Nephron (organoid): ENCODE measurements at regions not wholly inside any gene's neighbourhood (a gene's known extent, or its start where the extent isn't known, plus 50 kb on each side); places are given as distances from the start of the nearest gene placed in this dataset.

Experiments used
- H3K27ac Mint-ChIP-seq, 3 experiments: 2 replicates each; pipeline ENCODE4 v1.8.0; 2020; ENCODE audit warnings: mixed read lengths in 3 of 3, mild to moderate bottlenecking in 2 of 3, moderate library complexity in 1 of 3
- H3K27me3 Mint-ChIP-seq: 2 replicates; pipeline ENCODE4 v1.8.0; 2021; ENCODE audit warnings: low read depth, mild to moderate bottlenecking, moderate library complexity, mixed read lengths
- H3K36me3 Mint-ChIP-seq: 2 replicates; pipeline ENCODE4 v1.8.0; 2020; ENCODE audit warnings: low read depth, mixed read lengths
- H3K4me1 Mint-ChIP-seq: 2 replicates; pipeline ENCODE4 v1.8.0; 2020; ENCODE audit warnings: mixed read lengths
- H3K4me3 Mint-ChIP-seq, 3 experiments: 2 replicates each; pipeline ENCODE4 v1.8.0; 2020; ENCODE audit warnings: mild to moderate bottlenecking in 3 of 3, mixed read lengths in 3 of 3, moderate library complexity in 2 of 3
- H3K9me3 Mint-ChIP-seq: 2 replicates; pipeline ENCODE4 v1.8.0; 2020; ENCODE audit warnings: mixed read lengths
- CTCF ChIP-seq, 3 experiments: fragments of 200-600 bp; sonication (generic); IDR thresholded peaks; one replicate each; pipeline ENCODE4 v1.5.0; 2021; ENCODE audit warnings: antibody characterized with exemption in 3 of 3; ENCODE audit not compliant: unreplicated experiment in 3 of 3

GRCh38 chr1:163912170-163912884 is 590.6 kb downstream of the NUF2 start:
- no peak overlapping the region for H3K4me3 Mint-ChIP-seq
- no peaks in the 10 kb centered on the region for H3K4me1 Mint-ChIP-seq
- no peak for TF ChIP-seq CTCF (IDR thresholded peaks at IDR 0.05; ENCODE audit: unreplicated experiment in 3 of 3)
- peaks cover 15% of the 10 kb centered on the region for H3K9me3 Mint-ChIP-seq
- H3K27me3 Mint-ChIP-seq, result no peaks in the 10 kb centered on the region
- H3K36me3 Mint-ChIP-seq, result no peaks in the 10 kb centered on the region
- no peak overlapping the region for H3K27ac Mint-ChIP-seq

- Mint-ChIP-seq H3K27ac (no peak overlapping the region), H3K9me3 (no peaks in the 10 kb centered on the region), H3K4me3 (no peak overlapping the region), H3K27me3 (no peaks in the 10 kb centered on the region), H3K36me3 (no peaks in the 10 kb centered on the region), H3K4me1 (no peaks in the 10 kb centered on the region)
- TF ChIP-seq CTCF (IDR thresholded peaks at IDR 0.05; ENCODE audit: unreplicated experiment in 3 of 3), result no peak
Measured at GRCh38 chr1:163914785-163915413, 593.1 kb downstream of the NUF2 start.

- no peaks in the 10 kb centered on the region for H3K36me3 Mint-ChIP-seq
- no peaks in the 10 kb centered on the region for H3K27me3 Mint-ChIP-seq
- no peak for TF ChIP-seq CTCF (IDR thresholded peaks at IDR 0.05; ENCODE audit: unreplicated experiment in 3 of 3)
- H3K27ac Mint-ChIP-seq, result no peak overlapping the region
- H3K9me3 Mint-ChIP-seq, result no peaks in the 10 kb centered on the region
- H3K4me1 Mint-ChIP-seq, result peaks cover 2% of the 10 kb centered on the region
- no peak overlapping the region for H3K4me3 Mint-ChIP-seq
Measured at GRCh38 chr1:163922743-163923201, 601.0 kb downstream of the NUF2 start.

- Mint-ChIP-seq H3K27me3 (no peaks in the 10 kb centered on the region), H3K4me1 (peaks cover 8% of the 10 kb centered on the region), H3K9me3 (no peaks in the 10 kb centered on the region), H3K27ac (no peak overlapping the region), H3K36me3 (no peaks in the 10 kb centered on the region), H3K4me3 (no peak overlapping the region)
- no peak for TF ChIP-seq CTCF (IDR thresholded peaks at IDR 0.05; ENCODE audit: unreplicated experiment in 3 of 3)
Measured at GRCh38 chr1:163924041-163924440, 602.3 kb downstream of the NUF2 start.

- Mint-ChIP-seq H3K27me3 (no peaks in the 10 kb centered on the region), H3K36me3 (no peaks in the 10 kb centered on the region), H3K27ac (no peak overlapping the region), H3K4me3 (no peak overlapping the region), H3K9me3 (no peaks in the 10 kb centered on the region), H3K4me1 (peaks cover 8% of the 10 kb centered on the region)
- TF ChIP-seq CTCF (IDR thresholded peaks at IDR 0.05; ENCODE audit: unreplicated experiment in 3 of 3), result no peak
Measured at GRCh38 chr1:163927493-163927892, 605.7 kb downstream of the NUF2 start.

- Mint-ChIP-seq H3K27ac (peak overlapping the region in 1 of 3 experiments; percentile 14), H3K4me1 (peaks cover 8% of the 10 kb centered on the region), H3K9me3 (no peaks in the 10 kb centered on the region), H3K27me3 (no peaks in the 10 kb centered on the region), H3K36me3 (no peaks in the 10 kb centered on the region), H3K4me3 (no peak overlapping the region)
- no peak for TF ChIP-seq CTCF (IDR thresholded peaks at IDR 0.05; ENCODE audit: unreplicated experiment in 3 of 3)
Measured at GRCh38 chr1:163928069-163928468, 606.3 kb downstream of the NUF2 start.
